NCI-H82 treated with DMSO at 0.1 percent for 48 hours (cell line): ENCODE measurements at regions not wholly inside any gene's neighbourhood (a gene's known extent, or its start where the extent isn't known, plus 50 kb on each side); places are given as distances from the start of the nearest gene placed in this dataset.
"Not testable (repeated sequence)": the region's sequence is repeated elsewhere in the genome, so short reads cannot be mapped to it uniquely, and the experiment has no call there.

Source experiments
- DNase-seq: peaks from one replicate; lab custom pipeline; 2025; ENCODE audit not compliant: unreplicated experiment; lab: John Stamatoyannopoulos, UW

- no peak for DNase-seq
Observed at GRCh38 chr2:180238729-180239128, 231.6 kb upstream of the CWC22 start.

DNA sequence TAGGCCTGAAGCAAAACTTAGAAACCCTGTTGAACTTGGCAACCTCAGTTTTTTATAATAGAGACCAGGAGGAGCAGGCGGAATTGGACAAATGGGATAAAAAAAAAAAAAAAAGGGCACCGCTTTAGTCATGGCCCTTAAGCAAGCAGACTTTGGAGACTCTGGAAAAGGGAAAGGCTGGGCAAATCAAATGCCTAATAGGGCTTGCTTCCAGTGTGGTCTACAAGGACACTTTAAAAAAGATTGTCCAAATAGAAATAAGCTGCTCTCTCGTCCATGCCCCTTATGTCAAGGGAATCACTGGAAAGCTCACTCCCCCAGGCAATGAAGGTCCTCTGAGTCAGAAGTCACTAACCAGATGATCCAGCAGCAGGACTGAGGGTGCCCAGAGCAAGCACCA, 229.0 kb upstream of the CWC22 start:
- DNase-seq: not testable (repeated sequence)

- not testable (repeated sequence) for DNase-seq
Observed at GRCh38 chr2:180235506-180235905, 228.4 kb upstream of the CWC22 start.

GRCh38 chr2:180234991-180235390, 227.9 kb upstream of the CWC22 start:
- DNase-seq: not testable (repeated sequence)

GRCh38 chr2:180231015-180231414, 223.9 kb upstream of the CWC22 start:
- no peak for DNase-seq

DNA sequence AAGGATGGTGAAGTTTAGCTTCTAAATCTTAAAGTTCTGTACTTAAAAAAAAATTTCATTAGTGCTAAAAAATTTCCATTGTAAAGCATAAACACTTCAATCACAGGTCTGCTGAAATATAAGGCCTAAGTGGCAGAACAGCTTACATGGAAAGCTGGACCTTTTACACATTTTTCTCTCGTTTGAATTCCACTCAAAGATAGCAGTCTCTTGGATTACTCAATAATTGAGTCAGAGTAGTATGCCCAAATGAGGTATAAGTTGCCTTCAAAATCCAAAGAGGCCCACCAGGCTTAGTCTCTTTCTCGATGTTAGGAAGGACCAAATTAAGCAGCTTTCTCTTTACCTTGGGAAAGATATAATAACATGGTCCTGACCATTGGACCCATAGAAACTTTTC, 220.4 kb upstream of the CWC22 start:
- DNase-seq: no peak

- DNase-seq: no peak
Observed at GRCh38 chr2:180225118-180225517, 218.0 kb upstream of the CWC22 start.

- DNase-seq: no peak
Observed at GRCh38 chr2:180222644-180223043, 215.5 kb upstream of the CWC22 start.

- DNase-seq: no peak
Observed at GRCh38 chr2:180219491-180219890, 212.4 kb upstream of the CWC22 start.

DNA sequence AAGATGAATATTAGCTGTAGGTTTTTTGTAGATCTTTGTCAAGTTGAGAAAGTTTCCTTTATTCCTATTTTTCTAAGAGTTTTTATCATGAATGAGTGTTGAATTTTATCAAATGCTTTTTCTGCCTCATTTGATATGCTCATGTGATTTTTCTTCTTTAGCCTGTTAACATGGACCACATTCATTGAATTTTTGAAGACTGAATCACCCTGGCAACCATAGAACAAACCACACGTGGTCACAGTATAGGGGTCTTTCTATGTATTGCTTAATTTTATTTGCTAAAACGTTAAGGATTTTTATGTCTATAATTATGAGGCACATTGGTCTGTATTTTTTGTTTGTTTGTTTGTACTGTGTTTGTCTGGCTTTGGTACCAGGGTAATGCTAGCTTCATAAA, 201.7 kb upstream of the CWC22 start:
- DNase-seq: no peak

DNA sequence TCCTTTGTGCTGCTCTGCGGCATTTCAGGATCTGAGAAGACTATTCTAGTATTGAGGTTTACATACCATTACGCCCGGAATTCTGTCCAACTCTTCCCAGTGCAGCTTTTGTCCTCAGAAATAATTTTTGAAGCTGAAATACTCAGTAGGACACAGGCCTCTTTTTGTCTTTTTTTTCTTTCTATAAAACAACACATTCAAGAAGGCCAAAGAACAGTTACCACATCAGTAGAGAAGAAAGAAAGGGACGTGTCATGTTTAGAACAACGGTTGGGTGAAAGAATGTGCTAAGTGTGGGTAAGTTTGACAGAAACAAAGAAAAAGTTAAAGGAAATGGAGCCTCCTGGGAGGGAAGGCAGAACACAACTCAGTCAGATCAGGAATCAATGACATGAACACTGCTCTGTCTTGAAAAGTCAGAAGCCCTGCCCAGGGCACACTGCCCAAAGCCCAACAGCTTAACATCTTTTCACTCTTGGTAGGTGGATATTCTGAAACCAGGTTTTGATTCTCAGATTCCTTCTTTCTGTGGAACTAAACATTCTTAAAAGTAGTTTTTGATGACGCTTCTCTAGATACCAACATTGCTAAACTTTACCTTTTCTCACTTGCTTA, 198.6 kb upstream of the CWC22 start:
- no peak for DNase-seq

- no peak for DNase-seq
Observed at GRCh38 chr2:180203972-180204371, 196.9 kb upstream of the CWC22 start.

- no peak for DNase-seq
Observed at GRCh38 chr2:180202467-180202951, 195.4 kb upstream of the CWC22 start.

GRCh38 chr2:180196419-180196977, 189.4 kb upstream of the CWC22 start:
- DNase-seq: no peak

GRCh38 chr2:180195847-180196246, 188.8 kb upstream of the CWC22 start:
- no peak for DNase-seq

DNA sequence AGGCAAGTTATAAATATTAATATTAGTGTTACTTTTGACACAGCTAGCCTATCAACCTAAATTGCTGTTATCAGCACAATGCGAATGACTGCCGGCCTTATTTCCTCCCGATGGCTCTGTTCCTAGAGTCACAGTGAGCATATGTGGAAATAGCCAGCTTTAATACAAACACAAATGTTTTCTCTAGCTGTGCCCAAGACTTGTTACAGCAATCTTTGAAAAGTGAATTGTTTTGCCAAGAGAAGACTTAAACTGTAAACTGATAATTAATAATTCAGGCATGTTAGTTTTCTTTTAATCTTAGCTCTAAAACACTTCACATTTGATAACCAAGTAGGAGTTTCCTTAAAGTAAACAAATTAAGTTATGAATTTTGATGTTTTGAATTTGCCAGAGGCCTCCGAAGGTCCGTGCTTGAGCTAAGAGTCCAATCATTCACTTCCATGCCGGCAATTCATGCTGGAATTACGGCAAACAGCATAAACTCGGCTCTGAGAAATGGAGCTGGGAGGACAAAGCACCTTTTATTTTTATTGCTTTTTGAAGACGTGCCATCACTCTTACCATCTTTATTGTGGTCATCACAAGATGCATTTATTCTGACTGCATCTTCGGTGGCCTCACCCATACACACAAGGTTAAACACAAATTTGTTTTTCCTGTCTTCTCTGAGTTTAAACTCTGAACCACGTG, 184.5 kb upstream of the CWC22 start:
- DNase-seq: no peak

DNA sequence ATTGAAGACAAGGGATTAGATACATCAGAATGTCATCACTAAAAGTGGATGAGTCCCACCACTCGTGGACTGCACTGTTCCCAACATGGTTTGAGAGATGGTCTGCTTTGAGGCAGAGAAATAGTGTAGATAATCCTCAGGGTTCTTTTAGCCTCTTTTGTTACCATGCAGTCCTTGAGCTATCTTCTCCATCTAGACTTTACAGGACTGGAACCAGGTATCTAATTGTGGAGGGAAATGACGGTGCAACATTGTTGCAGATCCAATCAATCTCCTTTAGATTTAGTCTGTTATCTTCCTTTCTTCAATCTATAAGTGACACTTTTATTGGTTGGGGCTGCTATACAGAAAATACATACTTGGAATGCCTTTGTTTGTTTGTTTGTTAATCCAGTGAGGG, 183.8 kb upstream of the CWC22 start:
- no peak for DNase-seq

GRCh38 chr2:180187611-180188010, 180.5 kb upstream of the CWC22 start:
- no peak for DNase-seq

- no peak for DNase-seq
Observed at GRCh38 chr2:180184506-180184905, 177.4 kb upstream of the CWC22 start.

DNA sequence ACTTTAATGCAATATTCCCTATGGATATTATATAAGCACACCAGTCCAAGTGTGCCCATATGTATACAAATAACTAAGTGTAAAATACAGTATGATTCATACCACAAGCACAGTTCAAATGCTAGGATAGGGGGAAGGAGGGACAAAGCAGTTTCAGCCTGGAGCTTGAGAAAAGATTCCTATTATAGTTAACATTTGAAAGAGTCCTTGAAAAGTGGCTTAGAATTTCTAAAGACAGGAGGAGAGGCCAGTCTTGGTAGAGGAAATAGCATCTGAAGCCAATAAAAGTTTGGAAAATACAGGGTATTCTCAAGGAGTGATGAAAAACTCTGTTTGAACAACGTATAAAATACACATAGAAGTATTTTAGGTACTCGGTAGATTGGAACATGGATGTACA, 173.4 kb upstream of the CWC22 start:
- no peak for DNase-seq

DNA sequence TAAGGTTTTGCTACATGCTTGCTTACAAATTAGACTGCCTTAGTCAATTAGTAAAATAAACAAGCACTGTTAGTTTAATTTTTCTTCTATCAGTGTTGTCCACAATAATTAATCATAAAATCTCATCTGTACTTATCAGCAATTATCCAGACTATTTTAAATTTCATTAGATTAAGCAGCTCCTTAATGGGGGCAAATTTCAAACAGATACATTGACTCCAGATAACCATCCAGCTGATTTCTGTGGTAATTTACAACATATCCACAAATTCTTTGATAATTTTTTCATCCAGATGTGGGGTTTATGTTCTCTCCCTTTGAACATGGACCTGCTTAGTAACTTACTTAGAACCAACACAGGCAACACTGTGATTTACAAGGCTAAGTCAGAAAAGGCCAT, 170.4 kb upstream of the CWC22 start:
- DNase-seq: no peak

- DNase-seq: no peak
Observed at GRCh38 chr2:180175736-180176135, 168.6 kb upstream of the CWC22 start.
